ENCODE measurements at regions not wholly inside any gene's neighbourhood (a gene's known extent, or its start where the extent isn't known, plus 50 kb on each side); places are given as distances from the start of the nearest gene placed in this dataset.
A peak's percentile ranks its signal among the peaks of the same experiment; 100 is the strongest.
"Not testable (repeated sequence)": the region's sequence is repeated elsewhere in the genome, so short reads cannot be mapped to it uniquely, and the experiment has no call there.

- DNase-seq: not testable (repeated sequence)
Measured at GRCh38 chr7:49100908-49101740, 176.8 kb downstream of the CDC14C start.

GRCh38 chr7:49102411-49102810, 178.1 kb downstream of the CDC14C start:
- no peak for DNase-seq

- DNase-seq: no peak
Measured at GRCh38 chr7:49111706-49112105, 187.4 kb downstream of the CDC14C start.

- no peak for DNase-seq
Measured at GRCh38 chr7:49112222-49112621, 187.9 kb downstream of the CDC14C start.

GRCh38 chr7:49112647-49113046, 188.3 kb downstream of the CDC14C start:
- DNase-seq: no peak

GRCh38 chr7:49119706-49120105, 195.4 kb downstream of the CDC14C start:
- DNase-seq: no peak

- no peak for DNase-seq
Measured at GRCh38 chr7:49125246-49125645, 200.9 kb downstream of the CDC14C start.

GRCh38 chr7:49127359-49127913, 203.1 kb downstream of the CDC14C start:
- no peak for DNase-seq

GRCh38 chr7:49137978-49138377, 213.6 kb downstream of the CDC14C start:
- no peak for DNase-seq

- DNase-seq: no peak
Measured at GRCh38 chr7:49150486-49150885, 226.1 kb downstream of the CDC14C start.

GRCh38 chr7:49151146-49151545, 226.8 kb downstream of the CDC14C start:
- DNase-seq: no peak

GRCh38 chr7:49158321-49158720, 234.0 kb downstream of the CDC14C start:
- DNase-seq: no peak

GRCh38 chr7:49159536-49159935, 235.2 kb downstream of the CDC14C start:
- no peak for DNase-seq

GRCh38 chr7:49166441-49166840, 242.1 kb downstream of the CDC14C start:
- peak; percentile 14 for DNase-seq

- DNase-seq: no peak
Measured at GRCh38 chr7:49172639-49173038, 248.3 kb downstream of the CDC14C start.

GRCh38 chr7:49174396-49174795, 250.0 kb downstream of the CDC14C start:
- no peak for DNase-seq

GRCh38 chr7:49187543-49188268, 263.4 kb downstream of the CDC14C start:
- peak; percentile 23 for DNase-seq

- no peak for DNase-seq
Measured at GRCh38 chr7:49228426-49229098, 304.2 kb downstream of the CDC14C start.

- no peak for DNase-seq
Measured at GRCh38 chr7:49229246-49229645, 304.9 kb downstream of the CDC14C start.

GRCh38 chr7:49243521-49243920, 319.2 kb downstream of the CDC14C start:
- no peak for DNase-seq

- no peak for DNase-seq
Measured at GRCh38 chr7:49244543-49244942, 320.2 kb downstream of the CDC14C start.

- DNase-seq: no peak
Measured at GRCh38 chr7:49245062-49245461, 320.7 kb downstream of the CDC14C start.

- DNase-seq: no peak
Measured at GRCh38 chr7:49247759-49248158, 323.4 kb downstream of the CDC14C start.

Data from NCI-H69 (cell line).